ENCODE measurements at regions not wholly inside any gene's neighbourhood (a gene's known extent, or its start where the extent isn't known, plus 50 kb on each side); places are given as distances from the start of the nearest gene placed in this dataset.

DNA sequence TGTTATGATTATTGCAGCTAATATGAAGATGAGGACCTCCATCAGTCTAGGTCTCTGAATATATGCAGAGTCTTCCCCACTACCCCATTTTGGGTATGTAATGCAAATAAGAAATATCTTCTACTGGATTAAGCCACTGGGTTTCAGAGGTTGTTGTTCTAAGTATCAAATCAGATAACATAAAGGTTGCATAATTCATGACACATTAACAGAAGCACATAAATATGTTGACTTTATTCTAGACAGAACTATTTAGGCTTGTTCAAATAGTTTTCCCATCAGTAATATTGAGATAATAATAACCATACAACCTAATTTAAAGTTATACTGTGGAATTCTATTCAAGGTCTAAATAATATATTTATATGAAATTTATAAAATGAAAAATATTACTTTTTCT lies 157.1 kb downstream of the ETV1 start:
- DNase-seq (ENCODE audit: low read depth, low spot score) = peak; percentile 34

GRCh38 chr7:13834328-13834761 lies 155.1 kb downstream of the ETV1 start:
- H3K27ac ChIP-seq = peak overlapping the region; percentile 6
- DNase-seq (ENCODE audit: low read depth, low spot score) = no peak

More for the DNA sequence above, 157.1 kb downstream of the ETV1 start:
- H3K27ac ChIP-seq = no peak overlapping the region

- no peak overlapping the region for H3K27ac ChIP-seq
- DNase-seq (ENCODE audit: low read depth, low spot score) = no peak
Measured at GRCh38 chr7:13835442-13835841, 154.0 kb downstream of the ETV1 start.

DNA sequence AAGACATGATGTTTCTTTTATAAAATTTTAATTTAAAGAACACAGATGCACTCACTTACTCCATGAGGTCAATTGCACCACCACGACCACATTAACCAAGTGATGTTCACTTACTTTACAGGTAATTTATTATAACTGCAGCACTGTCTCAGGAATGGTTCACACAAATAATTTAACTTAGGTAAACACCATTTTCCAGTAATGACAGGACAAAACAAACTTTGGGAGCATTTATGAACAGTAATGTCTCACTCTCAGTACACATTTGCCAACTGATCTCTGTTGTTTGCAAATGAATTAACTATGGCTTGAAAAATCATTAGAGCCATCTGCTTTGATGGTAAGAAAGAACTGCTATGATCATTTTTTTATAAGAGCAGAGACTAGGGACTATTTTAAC lies 150.4 kb downstream of the ETV1 start:
- no peak overlapping the region for H3K27ac ChIP-seq
- no peak for DNase-seq (ENCODE audit: low read depth, low spot score)
